DND-41 (cell line): ENCODE measurements at regions not wholly inside any gene's neighbourhood (a gene's known extent, or its start where the extent isn't known, plus 50 kb on each side); places are given as distances from the start of the nearest gene placed in this dataset.
"Not testable (repeated sequence)": the region's sequence is repeated elsewhere in the genome, so short reads cannot be mapped to it uniquely, and the experiment has no call there.

Experiments used
- CTCF ChIP-seq: IDR thresholded peaks from 2 replicates; pipeline ENCODE4 v1.5.1; 2012; ENCODE audit warnings: borderline replicate concordance, low read length, moderate library complexity, mild to moderate bottlenecking; ENCODE audit not compliant: poor library complexity, severe bottlenecking; ENCODE audit errors: extremely low read depth
- EZH2 ChIP-seq: IDR thresholded peaks from 3 replicates; pipeline ENCODE4 v1.6.1; 2012; ENCODE audit warnings: borderline replicate concordance, low read depth, mild to moderate bottlenecking, moderate library complexity, low read length, inconsistent platforms; ENCODE audit not compliant: severe bottlenecking

GRCh38 chr17:30697619-30698460, 126.7 kb downstream of the CRLF3 start:
- peak; percentile 75 for TF ChIP-seq CTCF
- not testable (repeated sequence) for TF ChIP-seq EZH2
